DMS153 treated with DMSO at 0.1 percent for 48 hours (cell line): ENCODE measurements at regions not wholly inside any gene's neighbourhood (a gene's known extent, or its start where the extent isn't known, plus 50 kb on each side); places are given as distances from the start of the nearest gene placed in this dataset.
"Not testable (repeated sequence)": the region's sequence is repeated elsewhere in the genome, so short reads cannot be mapped to it uniquely, and the experiment has no call there.

ENCODE experiments used
- DNase-seq: peaks from one replicate; lab custom pipeline; 2025; ENCODE audit not compliant: unreplicated experiment; lab: John Stamatoyannopoulos, UW

DNA sequence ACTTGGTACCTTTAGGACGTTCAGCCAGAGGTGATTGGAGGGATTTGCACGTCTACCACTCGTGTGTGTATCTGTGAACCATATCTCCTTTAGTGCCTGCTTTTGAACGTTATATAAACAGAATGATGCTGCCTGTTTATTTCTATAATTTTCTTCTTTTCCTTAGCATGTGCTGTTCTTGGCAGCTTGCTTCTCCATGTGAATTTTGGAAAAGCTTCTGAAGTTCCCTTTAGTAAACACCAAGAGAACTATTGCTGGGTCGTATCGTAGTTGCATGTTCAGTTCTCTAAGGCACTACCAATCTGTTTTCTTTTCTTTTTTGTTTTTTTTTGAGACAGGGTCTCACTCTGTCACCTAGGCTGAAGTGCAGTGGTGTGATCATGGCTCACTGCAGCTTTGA is 73.8 kb upstream of the FANCC start:
- not testable (repeated sequence) for DNase-seq

DNA sequence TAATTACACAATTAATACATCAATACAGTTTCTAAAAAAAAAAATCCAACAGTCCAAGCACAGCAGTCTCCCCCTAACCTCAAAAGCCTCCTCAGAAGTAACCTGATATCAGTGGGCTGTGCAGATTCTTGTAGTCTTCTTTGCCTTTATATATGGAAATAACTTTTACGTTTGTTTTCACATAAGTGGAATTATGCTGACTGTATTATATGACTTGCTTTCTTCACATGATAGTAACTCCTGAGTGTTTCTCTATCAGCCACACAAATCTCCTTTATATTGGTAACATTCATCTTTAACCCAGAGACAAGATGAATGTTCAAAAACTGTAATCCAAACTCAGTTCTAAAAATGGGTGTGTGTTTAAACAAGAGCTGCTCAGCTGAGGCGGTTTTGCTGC is 71.9 kb upstream of the FANCC start:
- DNase-seq, result no peak

DNA sequence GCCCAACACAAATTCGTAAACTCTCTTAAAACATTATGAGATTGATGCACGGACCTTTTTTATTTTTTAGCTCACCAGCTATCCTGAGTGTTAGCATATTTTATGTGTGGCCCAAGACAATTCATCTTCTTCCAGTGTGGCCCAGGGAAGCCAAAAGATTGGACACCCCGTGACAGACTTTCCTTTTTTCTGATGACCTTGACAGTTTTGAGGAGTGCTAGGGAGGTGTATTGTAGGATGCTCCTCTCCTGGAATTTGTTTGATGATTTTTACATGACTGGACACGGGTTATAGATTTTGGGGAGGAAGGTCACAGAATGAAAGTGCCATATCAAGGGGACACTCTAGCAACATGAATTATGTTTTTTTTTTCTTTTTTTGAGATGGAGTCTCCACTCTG is 69.3 kb upstream of the FANCC start:
- no peak for DNase-seq

DNA sequence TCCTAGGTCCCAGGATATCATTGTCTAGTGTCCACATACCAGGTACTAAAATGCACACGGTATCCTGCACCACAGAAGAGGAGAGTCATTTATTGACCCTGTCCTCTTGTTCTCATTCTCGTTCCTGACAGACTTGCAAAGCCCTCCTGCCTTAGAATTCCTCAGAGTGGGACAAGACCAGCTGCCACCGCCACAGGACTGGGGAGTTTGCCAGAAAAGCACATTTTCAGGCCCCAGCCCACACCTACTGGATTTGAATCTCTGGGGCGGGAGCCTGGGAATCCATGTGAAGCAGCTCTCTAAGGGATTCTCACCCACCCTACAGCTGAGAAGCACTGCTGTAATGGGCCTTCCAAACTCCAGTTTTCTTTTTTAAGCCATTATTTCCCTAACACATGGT is 68.0 kb upstream of the FANCC start:
- no peak for DNase-seq

DNA sequence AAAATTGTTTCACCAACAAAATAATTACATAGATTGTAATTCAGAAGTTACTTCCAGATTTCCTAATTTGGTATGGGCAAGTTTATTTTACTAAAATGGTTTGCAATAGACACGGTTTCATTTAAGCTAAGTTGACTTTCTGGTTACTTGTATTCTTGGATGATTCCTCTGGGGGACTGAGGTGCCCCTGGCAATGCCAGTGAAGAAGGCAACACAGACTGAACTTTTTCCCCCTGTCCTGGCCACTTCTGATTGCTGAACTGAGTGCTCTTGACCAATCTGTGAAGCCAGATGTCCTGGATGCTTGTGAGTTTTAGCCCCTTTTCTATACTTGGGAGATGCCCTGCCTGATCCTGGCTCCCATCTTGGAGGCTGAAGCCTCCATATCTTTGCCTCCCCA is 66.3 kb upstream of the FANCC start:
- DNase-seq, result no peak

DNA sequence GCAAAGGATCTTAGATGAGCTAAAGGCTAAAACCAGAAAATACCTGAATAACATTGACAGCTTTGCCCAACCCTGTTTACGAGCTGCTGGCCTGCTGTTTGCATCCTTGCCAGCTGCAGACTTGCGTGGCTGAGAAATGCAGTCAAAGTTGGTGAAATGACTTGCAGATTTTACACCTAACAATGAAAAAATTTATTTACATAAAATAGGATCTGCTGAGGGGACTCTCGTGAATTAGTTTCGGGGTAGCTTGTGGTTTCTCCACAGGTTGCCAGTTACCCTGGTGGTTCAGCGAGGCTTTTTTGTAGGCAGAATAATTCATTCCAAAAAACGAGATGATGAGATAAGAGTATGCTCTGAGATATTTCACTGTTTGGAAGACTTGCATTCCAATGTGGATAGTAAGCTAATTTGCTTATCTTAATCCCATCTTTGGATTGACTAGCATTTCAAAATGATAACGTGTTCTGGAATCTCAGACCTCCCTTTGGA is 65.7 kb upstream of the FANCC start:
- no peak for DNase-seq

DNA sequence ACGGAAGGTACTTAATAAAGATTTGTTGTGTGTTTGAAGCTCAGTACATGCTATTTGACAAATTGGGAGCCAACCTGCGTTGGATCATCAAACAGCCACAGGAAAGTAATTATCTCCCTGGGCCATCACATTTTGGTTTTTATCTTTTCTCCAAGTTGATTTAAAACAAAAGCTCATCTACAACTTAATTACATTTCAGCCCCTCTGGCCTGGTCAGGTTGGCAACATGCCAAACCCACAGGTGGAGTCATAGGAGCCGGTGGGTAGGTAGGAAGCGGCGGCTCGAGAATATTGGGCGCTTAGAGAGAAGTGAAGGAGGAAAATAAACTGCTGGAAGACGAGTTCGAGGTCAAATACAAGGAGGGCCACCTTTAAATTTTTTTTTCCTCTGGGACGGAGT is 64.9 kb upstream of the FANCC start:
- no peak for DNase-seq

DNA sequence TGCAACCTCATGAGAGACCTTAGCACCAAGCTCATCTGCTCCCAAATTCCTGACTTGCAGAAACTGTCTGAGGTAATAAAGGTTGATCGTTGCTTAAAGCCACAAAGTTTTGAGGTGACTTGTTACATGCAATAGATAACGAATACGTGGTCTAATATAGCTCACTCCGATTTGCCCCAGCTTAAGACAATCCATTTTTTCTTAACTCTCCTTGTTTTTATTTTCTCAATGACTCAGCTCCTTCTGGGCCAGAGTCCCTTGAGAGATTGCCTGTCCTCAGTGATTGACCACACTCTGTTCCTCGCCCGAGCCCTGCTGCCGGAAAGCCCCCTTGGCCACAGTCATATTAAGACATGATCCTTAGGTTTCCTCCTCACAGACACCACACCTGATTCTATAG is 63.7 kb upstream of the FANCC start:
- no peak for DNase-seq

DNA sequence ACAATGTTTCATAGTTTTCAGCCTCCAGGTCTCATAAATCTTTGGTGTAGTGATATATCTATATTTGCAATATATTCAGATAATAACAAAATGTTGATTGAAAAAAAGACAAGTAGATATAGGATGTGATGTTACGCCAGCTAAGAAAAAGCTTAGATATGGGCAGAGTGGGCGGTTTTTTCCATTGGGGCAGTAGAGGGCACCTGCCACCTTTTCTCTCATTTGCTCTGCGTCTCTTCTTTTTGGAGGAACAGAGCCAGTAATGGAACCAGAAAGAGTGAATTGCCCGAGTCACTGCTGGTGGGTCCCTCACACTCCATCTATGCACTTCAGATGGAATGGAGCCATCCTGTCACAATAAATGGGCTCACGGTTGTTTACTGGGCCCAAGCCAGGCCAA is 62.1 kb upstream of the FANCC start:
- DNase-seq, result no peak

DNA sequence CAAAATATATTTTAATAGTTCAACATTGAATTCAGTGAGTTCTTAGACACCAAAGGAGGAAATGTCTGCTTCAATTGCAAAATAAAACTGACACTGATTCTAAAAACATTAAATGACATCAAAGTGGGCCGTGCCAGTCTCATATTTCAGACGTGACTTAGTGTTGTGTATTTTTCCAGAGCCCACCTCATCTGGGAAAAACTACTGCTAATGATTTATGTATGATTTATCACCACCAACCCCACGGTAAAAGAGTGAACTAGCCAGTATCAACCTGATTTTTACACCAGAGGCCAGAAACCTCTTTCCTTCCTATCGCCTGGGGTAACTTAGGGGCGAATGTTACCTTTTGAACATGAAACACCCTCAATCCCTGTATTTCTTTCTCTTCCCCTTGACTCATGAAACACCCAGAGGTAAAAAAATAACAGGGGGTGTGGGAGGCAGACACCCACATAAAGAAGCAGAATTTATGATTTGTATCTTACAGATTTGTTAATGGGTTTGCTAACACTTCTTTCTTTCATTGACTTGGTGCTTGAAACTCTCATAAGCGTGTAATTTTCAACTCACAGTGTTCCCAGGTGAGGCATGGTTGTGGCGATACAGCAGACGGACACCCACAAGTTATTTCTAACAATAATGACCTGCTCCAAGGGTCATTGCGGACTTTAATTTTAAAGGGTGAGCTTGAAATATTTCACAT is 56.4 kb upstream of the FANCC start:
- DNase-seq, result no peak

DNA sequence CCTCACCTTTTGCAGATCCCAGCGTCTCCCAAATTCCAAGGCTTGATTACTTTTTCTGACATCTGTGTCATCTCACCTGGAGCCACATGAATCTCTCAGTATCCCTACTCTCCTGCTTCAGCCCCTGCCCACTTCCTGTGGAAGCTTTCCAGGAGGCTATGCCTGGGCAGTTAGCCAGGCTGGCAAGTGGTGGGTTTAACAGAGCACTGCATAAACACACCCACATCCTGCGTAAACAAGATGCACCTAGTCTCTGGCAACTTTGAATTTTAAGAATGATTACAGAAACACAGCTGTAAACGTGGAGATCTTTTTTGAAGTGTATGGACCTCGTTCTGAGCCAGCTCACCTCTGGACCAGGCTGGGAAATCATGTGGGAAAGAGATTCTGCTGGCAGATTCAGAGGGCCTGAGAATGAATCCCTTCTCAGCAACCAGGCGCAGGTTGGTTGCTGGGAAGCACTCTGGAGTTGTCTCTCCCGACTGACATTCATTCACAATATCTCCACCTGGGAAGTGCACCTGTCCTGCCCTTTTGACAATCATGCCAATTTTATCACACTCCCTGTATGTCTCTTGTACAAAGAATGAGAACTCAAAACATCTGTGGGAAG is 55.7 kb upstream of the FANCC start:
- DNase-seq, result peak; percentile 72

DNA sequence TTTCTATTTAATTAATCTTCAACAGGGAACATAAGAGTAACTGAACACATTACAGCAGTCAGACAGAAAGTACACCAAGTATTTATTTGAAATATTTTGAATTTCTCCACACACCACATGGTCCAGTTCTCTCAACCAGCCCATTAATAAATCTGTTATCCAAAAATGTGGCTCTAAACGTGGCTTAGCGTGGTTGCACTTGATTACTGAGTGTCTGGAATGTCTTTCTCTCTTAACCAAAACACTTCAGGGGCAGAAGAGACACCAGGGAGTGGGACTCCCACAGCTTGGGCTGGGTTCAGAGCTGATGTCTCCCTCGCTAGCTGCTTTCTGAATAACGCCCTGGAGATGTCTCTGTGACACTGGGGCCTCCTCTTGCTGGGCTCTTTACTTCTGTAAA is 52.6 kb upstream of the FANCC start:
- no peak for DNase-seq

DNA sequence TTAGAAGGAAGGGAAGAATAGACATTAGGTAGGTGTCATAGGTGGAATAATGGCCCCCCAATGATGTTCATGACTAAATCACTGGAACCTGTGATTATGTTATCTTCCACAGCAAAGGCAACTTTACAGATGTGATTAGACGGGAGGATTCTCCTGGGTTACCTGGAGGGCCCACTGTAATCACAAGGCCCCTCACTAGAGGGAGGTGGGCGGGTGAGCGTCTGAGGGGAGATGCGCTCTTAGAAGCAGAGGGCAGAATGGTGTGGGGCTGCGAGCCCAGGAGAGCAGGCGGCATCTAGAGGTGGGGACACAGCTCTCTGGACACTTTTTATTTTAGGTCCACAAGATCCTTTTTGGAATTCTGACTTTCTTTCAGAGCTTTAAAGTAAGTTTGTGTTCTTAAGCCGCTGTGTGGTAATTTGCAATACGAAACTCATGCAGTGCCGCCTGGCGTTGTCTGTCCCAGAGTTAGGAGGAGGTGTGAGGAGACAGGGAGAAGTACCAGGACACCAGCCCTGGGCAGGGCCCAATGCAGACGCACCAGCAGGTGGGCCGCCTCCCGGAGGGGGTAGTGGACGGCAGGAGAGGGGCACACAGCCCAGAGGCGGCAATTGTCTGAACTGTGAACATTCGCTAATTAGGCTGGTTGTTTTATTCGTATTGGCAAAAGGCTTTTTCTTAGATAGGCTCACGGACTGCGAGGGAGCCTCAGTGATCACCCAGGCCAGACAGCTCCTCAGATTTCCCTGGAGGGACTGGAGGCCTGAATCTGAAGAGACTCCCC is 51.1 kb upstream of the FANCC start:
- no peak for DNase-seq
